HL-60 (cell line): ENCODE measurements at regions not wholly inside any gene's neighbourhood (a gene's known extent, or its start where the extent isn't known, plus 50 kb on each side); places are given as distances from the start of the nearest gene placed in this dataset.

Experiments
- CTCF ChIP-seq: IDR thresholded peaks from one replicate; pipeline ENCODE4 v1.5.1; 2011; ENCODE audit warnings: low read length, control low read depth, inconsistent platforms; ENCODE audit not compliant: insufficient read depth
- GABPA ChIP-seq: IDR thresholded peaks from 2 replicates; pipeline ENCODE4 v1.6.1; 2012; ENCODE audit warnings: low read depth
- POLR2AphosphoS5 ChIP-seq: IDR thresholded peaks from 2 replicates; pipeline ENCODE4 v1.6.1; 2012; ENCODE audit warnings: low read depth
- REST ChIP-seq: IDR thresholded peaks from 2 replicates; pipeline ENCODE4 v1.6.1; 2012; ENCODE audit warnings: low read depth; ENCODE audit not compliant: insufficient replicate concordance
- SPI1 ChIP-seq: IDR thresholded peaks from 2 replicates; pipeline ENCODE4 v1.6.1; 2012; ENCODE audit warnings: low read depth, mild to moderate bottlenecking, borderline replicate concordance

GRCh38 chr10:36469585-36469984 lies 655.8 kb upstream of the ANKRD30A start:
- no peak for TF ChIP-seq CTCF
- TF ChIP-seq SPI1 = no peak
- no peak for TF ChIP-seq GABPA
- TF ChIP-seq POLR2AphosphoS5 = no peak
- TF ChIP-seq REST = no peak
